Peyer's patch (tissue), 4 donors: ENCODE measurements at regions not wholly inside any gene's neighbourhood (a gene's known extent, or its start where the extent isn't known, plus 50 kb on each side); places are given as distances from the start of the nearest gene placed in this dataset.

Experiments
- DNase-seq, 3 donors: peaks; one replicate each; pipeline ENCODE4 v3.0.0-alpha.2; 2017 to 2019
- H3K27ac ChIP-seq, 4 donors: fragments of 200-600 bp; sonication (generic); one replicate each; pipeline ENCODE4 v1.5.1; 2016 to 2019
- H3K27me3 ChIP-seq, 2 donors: fragments of 200-600 bp; sonication (generic); one replicate each; pipeline ENCODE4 v1.5.1; 2019
- H3K36me3 ChIP-seq, 3 donors: fragments of 200-600 bp; sonication (generic); one replicate each; pipeline ENCODE4 v1.5.1; 2016 to 2019
- H3K4me1 ChIP-seq, 4 donors: fragments of 200-600 bp; sonication (generic); one replicate each; pipeline ENCODE4 v1.5.1; 2016 to 2019
- H3K4me3 ChIP-seq, 4 donors: fragments of 200-600 bp; sonication (generic); 1 replicate in 3 of 4; 2 replicates in 1 of 4; pipeline ENCODE4 v1.5.1; 2016 to 2019; ENCODE audit warnings: mild to moderate bottlenecking in 1 of 4
- H3K9me3 ChIP-seq, 4 donors: fragments of 200-600 bp; sonication (generic); one replicate each; pipeline ENCODE4 v1.5.1; 2016 to 2019; ENCODE audit warnings: mild to moderate bottlenecking in 1 of 4
- CTCF ChIP-seq, 6 experiments: fragments of 450-650 bp in 4 of 6; fragments of 200-600 bp in 2 of 6; sonication (generic) in 1 of 6; IDR thresholded peaks; one replicate each; pipeline ENCODE4 v1.5.1; 2017 to 2019; ENCODE audit warnings: antibody characterized with exemption in 6 of 6, mild to moderate bottlenecking in 3 of 6, moderate library complexity in 1 of 6
- POLR2A ChIP-seq, 2 donors: fragments of 450-650 bp; IDR thresholded peaks; one replicate each; pipeline ENCODE4 v1.5.1; 2017; ENCODE audit warnings: antibody characterized with exemption in 2 of 2, mild to moderate bottlenecking in 2 of 2, moderate library complexity in 2 of 2

GRCh38 chr15:97052513-97052912 lies 722.0 kb downstream of the NR2F2 start:
- H3K9me3 ChIP-seq = no peaks in the 10 kb centered on the region
- H3K4me3 ChIP-seq = no peak overlapping the region
- no peak overlapping the region for H3K27ac ChIP-seq
- H3K27me3 ChIP-seq = no peaks in the 10 kb centered on the region
- no peaks in the 10 kb centered on the region for H3K4me1 ChIP-seq
- no peaks in the 10 kb centered on the region for H3K36me3 ChIP-seq
- DNase-seq = no peak
- no peak for TF ChIP-seq POLR2A (IDR thresholded peaks at IDR 0.05)

- H3K4me3 ChIP-seq = no peak overlapping the region
- TF ChIP-seq POLR2A (IDR thresholded peaks at IDR 0.05) = no peak
- no peak for TF ChIP-seq CTCF (IDR thresholded peaks at IDR 0.05)
- H3K27me3 ChIP-seq = no peaks in the 10 kb centered on the region
- no peaks in the 10 kb centered on the region for H3K9me3 ChIP-seq
- no peak overlapping the region for H3K27ac ChIP-seq
- no peaks in the 10 kb centered on the region for H3K4me1 ChIP-seq
- DNase-seq = no peak
- H3K36me3 ChIP-seq = no peaks in the 10 kb centered on the region
These were observed 723.1 kb downstream of the NR2F2 start for GRCh38 chr15:97053635-97054034.

GRCh38 chr15:97057503-97057902 lies 727.0 kb downstream of the NR2F2 start:
- H3K27me3 ChIP-seq = no peaks in the 10 kb centered on the region
- TF ChIP-seq CTCF (IDR thresholded peaks at IDR 0.05) (no peak), POLR2A (IDR thresholded peaks at IDR 0.05) (no peak)
- H3K36me3 ChIP-seq = no peaks in the 10 kb centered on the region
- no peak overlapping the region for H3K27ac ChIP-seq
- H3K4me3 ChIP-seq = no peak overlapping the region
- H3K9me3 ChIP-seq = no peaks in the 10 kb centered on the region
- H3K4me1 ChIP-seq = no peaks in the 10 kb centered on the region
- DNase-seq = no peak

- Histone ChIP-seq H3K4me3 (no peak overlapping the region), H3K9me3 (no peaks in the 10 kb centered on the region), H3K27ac (no peak overlapping the region), H3K4me1 (no peaks in the 10 kb centered on the region), H3K27me3 (no peaks in the 10 kb centered on the region), H3K36me3 (no peaks in the 10 kb centered on the region)
- no peak for DNase-seq
- TF ChIP-seq POLR2A (IDR thresholded peaks at IDR 0.05) (no peak), CTCF (IDR thresholded peaks at IDR 0.05) (no peak)
These were observed 728.8 kb downstream of the NR2F2 start for GRCh38 chr15:97059281-97059680.

- no peak overlapping the region for H3K4me3 ChIP-seq
- no peaks in the 10 kb centered on the region for H3K36me3 ChIP-seq
- no peak for DNase-seq
- H3K9me3 ChIP-seq = no peaks in the 10 kb centered on the region
- H3K27me3 ChIP-seq = no peaks in the 10 kb centered on the region
- no peak overlapping the region for H3K27ac ChIP-seq
- TF ChIP-seq CTCF (IDR thresholded peaks at IDR 0.05) = no peak
- TF ChIP-seq POLR2A (IDR thresholded peaks at IDR 0.05) = no peak
- no peaks in the 10 kb centered on the region for H3K4me1 ChIP-seq
These were observed 730.9 kb downstream of the NR2F2 start for GRCh38 chr15:97061392-97061791.

GRCh38 chr15:97071668-97072067 lies 741.2 kb downstream of the NR2F2 start:
- no peak for TF ChIP-seq CTCF (IDR thresholded peaks at IDR 0.05)
- TF ChIP-seq POLR2A (IDR thresholded peaks at IDR 0.05) = no peak
- Histone ChIP-seq H3K4me3 (no peak overlapping the region), H3K36me3 (no peaks in the 10 kb centered on the region), H3K9me3 (no peaks in the 10 kb centered on the region), H3K27me3 (no peaks in the 10 kb centered on the region), H3K27ac (no peak overlapping the region), H3K4me1 (no peaks in the 10 kb centered on the region)
- no peak for DNase-seq
